ENCODE measurements at regions not wholly inside any gene's neighbourhood (a gene's known extent, or its start where the extent isn't known, plus 50 kb on each side); places are given as distances from the start of the nearest gene placed in this dataset.

GRCh38 chr19:30318936-30319335, 53.2 kb upstream of the ZNF536 start:
- Histone ChIP-seq H3K4me3 (no peak overlapping the region), H3K9me2 (replicated peaks; ENCODE audit: insufficient read depth) (no peaks in the 10 kb centered on the region), H3K27me3 (no peaks in the 10 kb centered on the region), H3K27ac (no peak overlapping the region), H3K9me3 (ENCODE audit: low read depth) (no peaks in the 10 kb centered on the region), H3K79me2 (no peaks in the 10 kb centered on the region), H2AFZ (no peak overlapping the region), H4K20me1 (ENCODE audit: insufficient read depth, poor library complexity, severe bottlenecking) (no peaks in the 10 kb centered on the region), H3K4me2 (no peak overlapping the region), H3K36me3 (replicated peaks; ENCODE audit: insufficient read depth, low read depth) (no peaks in the 10 kb centered on the region), H3K4me1 (ENCODE audit: insufficient read depth) (no peaks in the 10 kb centered on the region)
- WGBS (ENCODE audit: low lambda C conversion rate, missing lambda C conversion rate): 85% methylated on average over 11 of the region's 11 CpGs
- TF ChIP-seq EZH2phosphoT487 (IDR thresholded peaks at IDR 0.05; ENCODE audit: low read depth, severe bottlenecking, unreplicated experiment): no peak
- TF ChIP-seq EZH2 (IDR thresholded peaks at IDR 0.05; ENCODE audit: borderline replicate concordance): no peak
- TF ChIP-seq CTCF (IDR thresholded peaks at IDR 0.05; ENCODE audit: poor library complexity): no peak
- DNase-seq (ENCODE audit: low spot score): no peak

DNA sequence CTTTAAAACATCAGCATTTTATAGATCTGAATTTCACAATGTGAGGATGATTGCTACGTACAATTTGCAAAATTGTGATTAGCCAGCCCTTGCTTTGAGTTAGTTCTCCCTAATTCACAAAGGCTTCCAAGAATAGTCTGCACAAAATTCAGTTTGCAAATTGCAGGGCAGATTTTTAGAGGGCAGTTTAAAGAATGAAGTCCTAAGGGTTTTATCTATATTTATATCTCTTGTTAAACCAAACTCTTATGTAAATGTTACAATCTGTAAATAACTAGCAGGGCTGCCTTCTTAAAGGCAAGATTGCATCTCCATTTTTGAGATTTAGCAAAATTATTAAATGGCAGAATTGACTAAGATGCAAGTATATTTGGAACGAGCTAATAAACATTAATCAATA, 52.8 kb upstream of the ZNF536 start:
- H3K9me2 ChIP-seq (replicated peaks; ENCODE audit: insufficient read depth): no peaks in the 10 kb centered on the region
- TF ChIP-seq CTCF (IDR thresholded peaks at IDR 0.05; ENCODE audit: poor library complexity) (no peak), EZH2 (IDR thresholded peaks at IDR 0.05; ENCODE audit: borderline replicate concordance) (no peak), EZH2phosphoT487 (IDR thresholded peaks at IDR 0.05; ENCODE audit: low read depth, severe bottlenecking, unreplicated experiment) (no peak)
- 68% methylated on average over 2 of the region's 2 CpGs for WGBS (ENCODE audit: low lambda C conversion rate, missing lambda C conversion rate)

GRCh38 chr19:30319876-30320275, 52.3 kb upstream of the ZNF536 start:
- Histone ChIP-seq H3K79me2 (no peaks in the 10 kb centered on the region), H3K4me1 (ENCODE audit: insufficient read depth) (no peaks in the 10 kb centered on the region), H3K27ac (peak overlapping the region; percentile 71), H3K4me2 (no peak overlapping the region), H3K36me3 (replicated peaks; ENCODE audit: insufficient read depth, low read depth) (no peaks in the 10 kb centered on the region), H3K4me3 (no peak overlapping the region), H2AFZ (no peak overlapping the region), H3K9me2 (replicated peaks; ENCODE audit: insufficient read depth) (no peaks in the 10 kb centered on the region), H3K9me3 (ENCODE audit: low read depth) (no peaks in the 10 kb centered on the region), H4K20me1 (ENCODE audit: insufficient read depth, poor library complexity, severe bottlenecking) (no peaks in the 10 kb centered on the region), H3K27me3 (no peaks in the 10 kb centered on the region)
- no peak for TF ChIP-seq EZH2phosphoT487 (IDR thresholded peaks at IDR 0.05; ENCODE audit: low read depth, severe bottlenecking, unreplicated experiment)
- no peak for TF ChIP-seq CTCF (IDR thresholded peaks at IDR 0.05; ENCODE audit: poor library complexity)
- TF ChIP-seq EZH2 (IDR thresholded peaks at IDR 0.05; ENCODE audit: borderline replicate concordance): no peak
- DNase-seq (ENCODE audit: low spot score): no peak

More for the DNA sequence above, 52.8 kb upstream of the ZNF536 start:
- no peak for DNase-seq (ENCODE audit: low spot score)
- Histone ChIP-seq H3K4me1 (ENCODE audit: insufficient read depth) (no peaks in the 10 kb centered on the region), H4K20me1 (ENCODE audit: insufficient read depth, poor library complexity, severe bottlenecking) (no peaks in the 10 kb centered on the region), H3K9me3 (ENCODE audit: low read depth) (no peaks in the 10 kb centered on the region), H3K27me3 (no peaks in the 10 kb centered on the region), H3K4me2 (no peak overlapping the region), H3K79me2 (no peaks in the 10 kb centered on the region), H3K4me3 (no peak overlapping the region), H2AFZ (no peak overlapping the region), H3K36me3 (replicated peaks; ENCODE audit: insufficient read depth, low read depth) (no peaks in the 10 kb centered on the region), H3K27ac (no peak overlapping the region)

GRCh38 chr19:30320466-30320865, 51.7 kb upstream of the ZNF536 start:
- Histone ChIP-seq H3K4me2 (no peak overlapping the region), H3K4me3 (no peak overlapping the region), H3K27ac (peak overlapping the region; percentile 71), H2AFZ (no peak overlapping the region), H3K4me1 (ENCODE audit: insufficient read depth) (peaks cover under 1% of the 10 kb centered on the region), H3K79me2 (no peaks in the 10 kb centered on the region), H3K36me3 (replicated peaks; ENCODE audit: insufficient read depth, low read depth) (no peaks in the 10 kb centered on the region), H3K9me3 (ENCODE audit: low read depth) (no peaks in the 10 kb centered on the region), H3K9me2 (replicated peaks; ENCODE audit: insufficient read depth) (no peaks in the 10 kb centered on the region), H3K27me3 (no peaks in the 10 kb centered on the region), H4K20me1 (ENCODE audit: insufficient read depth, poor library complexity, severe bottlenecking) (no peaks in the 10 kb centered on the region)
- no peak for DNase-seq (ENCODE audit: low spot score)
- WGBS (ENCODE audit: low lambda C conversion rate, missing lambda C conversion rate): 67% methylated on average over 15 of the region's 15 CpGs
- TF ChIP-seq CTCF (IDR thresholded peaks at IDR 0.05; ENCODE audit: poor library complexity) (no peak), EZH2phosphoT487 (IDR thresholded peaks at IDR 0.05; ENCODE audit: low read depth, severe bottlenecking, unreplicated experiment) (no peak), EZH2 (IDR thresholded peaks at IDR 0.05; ENCODE audit: borderline replicate concordance) (no peak)
